ENCODE measurements at regions not wholly inside any gene's neighbourhood (a gene's known extent, or its start where the extent isn't known, plus 50 kb on each side); places are given as distances from the start of the nearest gene placed in this dataset.

- H3K4me2 ChIP-seq (ENCODE audit: low read length) = no peak overlapping the region
These were observed 279.5 kb downstream of the ANKRD50 start for GRCh38 chr4:124433044-124433443.

GRCh38 chr4:124433500-124433899 lies 279.0 kb downstream of the ANKRD50 start:
- Histone ChIP-seq H3K27me3 (ENCODE audit: control insufficient read depth, low read length) (no peaks in the 10 kb centered on the region), H4K20me1 (ENCODE audit: control insufficient read depth, insufficient read depth, low read depth, low read length) (no peaks in the 10 kb centered on the region), H3F3A (ENCODE audit: control insufficient read depth, insufficient read depth) (no peaks in the 10 kb centered on the region), H3K9me3 (ENCODE audit: control insufficient read depth, insufficient read depth, low read length) (no peaks in the 10 kb centered on the region), H3K4me3 (ENCODE audit: low read length) (no peak overlapping the region), H3K36me3 (ENCODE audit: control insufficient read depth, low read length) (no peaks in the 10 kb centered on the region), H3K4me2 (ENCODE audit: low read length) (no peak overlapping the region), H3K4me1 (ENCODE audit: control insufficient read depth, low read length) (no peaks in the 10 kb centered on the region), H3K79me2 (ENCODE audit: control insufficient read depth, low read length) (no peaks in the 10 kb centered on the region), H3K27ac (ENCODE audit: low read depth, low read length) (no peak overlapping the region), H3K9me2 (replicated peaks; ENCODE audit: control insufficient read depth, low read length) (no peaks in the 10 kb centered on the region)
- TF ChIP-seq CTCF (IDR thresholded peaks at IDR 0.05; ENCODE audit: low read depth, low read length, poor library complexity, severe bottlenecking) (no peak), EZH2phosphoT487 (IDR thresholded peaks at IDR 0.05; ENCODE audit: borderline replicate concordance, low read length) (no peak)

More at GRCh38 chr4:124433044-124433443, 279.5 kb downstream of the ANKRD50 start:
- Histone ChIP-seq H3K36me3 (ENCODE audit: control insufficient read depth, low read length) (no peaks in the 10 kb centered on the region), H3K9me2 (replicated peaks; ENCODE audit: control insufficient read depth, low read length) (no peaks in the 10 kb centered on the region), H4K20me1 (ENCODE audit: control insufficient read depth, insufficient read depth, low read depth, low read length) (no peaks in the 10 kb centered on the region), H3K79me2 (ENCODE audit: control insufficient read depth, low read length) (no peaks in the 10 kb centered on the region), H3K4me1 (ENCODE audit: control insufficient read depth, low read length) (no peaks in the 10 kb centered on the region), H3K27ac (ENCODE audit: low read depth, low read length) (no peak overlapping the region), H3K27me3 (ENCODE audit: control insufficient read depth, low read length) (no peaks in the 10 kb centered on the region), H3K9me3 (ENCODE audit: control insufficient read depth, insufficient read depth, low read length) (no peaks in the 10 kb centered on the region), H3F3A (ENCODE audit: control insufficient read depth, insufficient read depth) (no peaks in the 10 kb centered on the region), H3K4me3 (ENCODE audit: low read length) (no peak overlapping the region)
- no peak for TF ChIP-seq CTCF (IDR thresholded peaks at IDR 0.05; ENCODE audit: low read depth, low read length, poor library complexity, severe bottlenecking)
- no peak for TF ChIP-seq EZH2phosphoT487 (IDR thresholded peaks at IDR 0.05; ENCODE audit: borderline replicate concordance, low read length)

GRCh38 chr4:124435274-124435950 lies 277.1 kb downstream of the ANKRD50 start:
- no peak overlapping the region for H3K27ac ChIP-seq (ENCODE audit: low read depth, low read length)
- H3K4me3 ChIP-seq (ENCODE audit: low read length) = no peak overlapping the region
- no peaks in the 10 kb centered on the region for H3K27me3 ChIP-seq (ENCODE audit: control insufficient read depth, low read length)

More at GRCh38 chr4:124435274-124435950, 277.1 kb downstream of the ANKRD50 start:
- H3K9me3 ChIP-seq (ENCODE audit: control insufficient read depth, insufficient read depth, low read length) = no peaks in the 10 kb centered on the region
- H3K4me1 ChIP-seq (ENCODE audit: control insufficient read depth, low read length) = no peaks in the 10 kb centered on the region
- no peaks in the 10 kb centered on the region for H4K20me1 ChIP-seq (ENCODE audit: control insufficient read depth, insufficient read depth, low read depth, low read length)
- no peaks in the 10 kb centered on the region for H3K79me2 ChIP-seq (ENCODE audit: control insufficient read depth, low read length)
- no peaks in the 10 kb centered on the region for H3F3A ChIP-seq (ENCODE audit: control insufficient read depth, insufficient read depth)
- no peak for TF ChIP-seq CTCF (IDR thresholded peaks at IDR 0.05; ENCODE audit: low read depth, low read length, poor library complexity, severe bottlenecking)
- TF ChIP-seq EZH2phosphoT487 (IDR thresholded peaks at IDR 0.05; ENCODE audit: borderline replicate concordance, low read length) = no peak
- H3K4me2 ChIP-seq (ENCODE audit: low read length) = no peak overlapping the region
- no peaks in the 10 kb centered on the region for H3K9me2 ChIP-seq (replicated peaks; ENCODE audit: control insufficient read depth, low read length)
- no peaks in the 10 kb centered on the region for H3K36me3 ChIP-seq (ENCODE audit: control insufficient read depth, low read length)

Data from DOHH2 (cell line).